AG04450 (cell line): ENCODE measurements at regions not wholly inside any gene's neighbourhood (a gene's known extent, or its start where the extent isn't known, plus 50 kb on each side); places are given as distances from the start of the nearest gene placed in this dataset.
"Not testable (repeated sequence)": the region's sequence is repeated elsewhere in the genome, so short reads cannot be mapped to it uniquely, and the experiment has no call there.

Experiments
- CTCF ChIA-PET: fragments of 300-600, 350-600 bp; formaldehyde crosslinking; extraction: SDS; loops from one replicate; lab custom pipeline; 2022; ENCODE audit warnings: antibody characterized with exemption, inconsistent platforms; lab: Charles Lee
- POLR2A ChIA-PET: fragments of 350-600 bp; formaldehyde crosslinking; extraction: SDS; loops from one replicate; lab custom pipeline; 2021; ENCODE audit warnings: antibody characterized with exemption, inconsistent platforms; lab: Yijun Ruan, JAX
- DNase-seq: peaks from one replicate; pipeline ENCODE4 v3.0.0-alpha.2; 2011; ENCODE audit warnings: low read depth, low spot score
- H3K27ac ChIP-seq: one replicate; pipeline ENCODE4 v1.5.1; 2012; ENCODE audit warnings: low read depth, low read length, control low read depth
- H3K27me3 ChIP-seq: one replicate; pipeline ENCODE4 v1.6.0; 2012; ENCODE audit warnings: low read length; ENCODE audit not compliant: control insufficient read depth, insufficient read depth
- H3K4me3 ChIP-seq: 2 replicates; pipeline ENCODE4 v1.5.1; 2011; ENCODE audit warnings: mild to moderate bottlenecking, low read depth, low read length, control low read depth
- H3K9me3 ChIP-seq: 2 replicates; pipeline ENCODE4 v1.5.1; 2012; ENCODE audit warnings: low read length; ENCODE audit not compliant: control insufficient read depth, insufficient read depth
- CTCF ChIP-seq: IDR thresholded peaks from 2 replicates; pipeline ENCODE4 v1.5.1; 2011; ENCODE audit warnings: low read depth, low read length, control low read depth, inconsistent platforms

- no peak for TF ChIP-seq CTCF
- no peak for DNase-seq
- Histone ChIP-seq H3K27ac (no peak overlapping the region), H3K4me3 (no peak overlapping the region), H3K9me3 (no peaks in the 10 kb centered on the region), H3K27me3 (peaks cover 13% of the 10 kb centered on the region)
- POLR2A ChIA-PET = no interaction called here
- CTCF ChIA-PET = no interaction called here
Measured at GRCh38 chr18:10147752-10148151, 233.9 kb downstream of the VAPA start.

- TF ChIP-seq CTCF = no peak
- H3K9me3 ChIP-seq = no peaks in the 10 kb centered on the region
- DNase-seq = no peak
- peaks cover 13% of the 10 kb centered on the region for H3K27me3 ChIP-seq
- ChIA-PET CTCF (no interaction called here), POLR2A (no interaction called here)
- no peak overlapping the region for H3K4me3 ChIP-seq
- no peak overlapping the region for H3K27ac ChIP-seq
Measured at GRCh38 chr18:10148189-10148929, 234.5 kb downstream of the VAPA start.

- DNase-seq = no peak
- Histone ChIP-seq H3K4me3 (no peak overlapping the region), H3K9me3 (no peaks in the 10 kb centered on the region), H3K27ac (no peak overlapping the region), H3K27me3 (peaks cover 10% of the 10 kb centered on the region)
- no peak for TF ChIP-seq CTCF
- ChIA-PET CTCF (no interaction called here), POLR2A (no interaction called here)
Measured at GRCh38 chr18:10149768-10150556, 236.1 kb downstream of the VAPA start.

DNA sequence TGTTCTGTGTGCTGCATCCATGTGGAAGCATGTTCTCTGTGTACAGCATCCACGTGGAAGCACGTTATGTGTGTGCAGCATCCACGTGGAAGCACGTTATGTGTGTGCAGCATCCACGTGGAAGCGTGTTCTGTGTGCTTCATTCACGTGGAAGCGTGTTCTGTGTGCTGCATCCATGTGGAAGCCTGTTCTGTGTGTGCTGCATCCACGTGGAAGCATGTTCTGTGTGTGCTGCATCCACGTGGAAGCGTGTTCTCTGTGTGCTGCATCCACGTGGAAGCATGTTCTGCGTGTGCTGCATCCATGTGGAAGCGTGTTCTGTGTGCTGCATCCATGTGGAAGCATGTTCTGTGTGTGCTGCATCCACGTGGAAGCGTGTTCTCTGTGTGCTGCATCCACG lies 236.8 kb downstream of the VAPA start:
- DNase-seq, CTCF ChIA-PET: not testable (repeated sequence)

GRCh38 chr18:10152475-10152874 lies 238.7 kb downstream of the VAPA start:
- ChIA-PET CTCF (no interaction called here), POLR2A (no interaction called here)
- TF ChIP-seq CTCF = no peak
- DNase-seq = no peak
- H3K9me3 ChIP-seq = no peaks in the 10 kb centered on the region
- H3K27ac ChIP-seq = no peak overlapping the region
- peaks cover 10% of the 10 kb centered on the region for H3K27me3 ChIP-seq
- H3K4me3 ChIP-seq = no peak overlapping the region

More for the DNA sequence above, 236.8 kb downstream of the VAPA start:
- H3K27me3 ChIP-seq = peaks cover 10% of the 10 kb centered on the region
- POLR2A ChIA-PET, H3K27ac ChIP-seq, H3K9me3 ChIP-seq, H3K4me3 ChIP-seq: not testable (repeated sequence)
